ENCODE measurements at regions not wholly inside any gene's neighbourhood (a gene's known extent, or its start where the extent isn't known, plus 50 kb on each side); places are given as distances from the start of the nearest gene placed in this dataset.

- no peak for TF ChIP-seq CTCF (IDR thresholded peaks at IDR 0.05; ENCODE audit: poor library complexity, severe bottlenecking)
- TF ChIP-seq EZH2 (IDR thresholded peaks at IDR 0.05; ENCODE audit: borderline replicate concordance, insufficient read depth, low read length, poor library complexity, severe bottlenecking) = no peak
- peak; percentile 49 for TF ChIP-seq POLR2AphosphoS5 (IDR thresholded peaks at IDR 0.05)
- no peak for TF ChIP-seq EP300 (conservative IDR thresholded peaks at IDR 0.05; ENCODE audit: poor library complexity, severe bottlenecking)
Observed at GRCh38 chr9:135277219-135278201, 190.0 kb downstream of the OLFM1 start.
